Ishikawa (cell line): ENCODE measurements at regions not wholly inside any gene's neighbourhood (a gene's known extent, or its start where the extent isn't known, plus 50 kb on each side); places are given as distances from the start of the nearest gene placed in this dataset.

ENCODE experiments used
- CREB1 ChIP-seq: IDR thresholded peaks from 2 replicates; pipeline ENCODE4 v1.6.1; 2012; ENCODE audit warnings: low read depth
- EP300 ChIP-seq: IDR thresholded peaks from 2 replicates; pipeline ENCODE4 v1.6.1; 2012; ENCODE audit warnings: borderline replicate concordance
- RAD21 ChIP-seq: IDR thresholded peaks from 2 replicates; pipeline ENCODE4 v1.6.1; 2012; ENCODE audit warnings: low read depth
- TAF1 ChIP-seq: IDR thresholded peaks from 2 replicates; pipeline ENCODE4 v1.6.1; 2012; ENCODE audit warnings: low read depth, mild to moderate bottlenecking
- TCF12 ChIP-seq: IDR thresholded peaks from 2 replicates; pipeline ENCODE4 v1.6.1; 2012; ENCODE audit warnings: low read depth
- YY1 ChIP-seq: IDR thresholded peaks from 2 replicates; pipeline ENCODE4 v1.6.1; 2012; ENCODE audit warnings: low read depth

DNA sequence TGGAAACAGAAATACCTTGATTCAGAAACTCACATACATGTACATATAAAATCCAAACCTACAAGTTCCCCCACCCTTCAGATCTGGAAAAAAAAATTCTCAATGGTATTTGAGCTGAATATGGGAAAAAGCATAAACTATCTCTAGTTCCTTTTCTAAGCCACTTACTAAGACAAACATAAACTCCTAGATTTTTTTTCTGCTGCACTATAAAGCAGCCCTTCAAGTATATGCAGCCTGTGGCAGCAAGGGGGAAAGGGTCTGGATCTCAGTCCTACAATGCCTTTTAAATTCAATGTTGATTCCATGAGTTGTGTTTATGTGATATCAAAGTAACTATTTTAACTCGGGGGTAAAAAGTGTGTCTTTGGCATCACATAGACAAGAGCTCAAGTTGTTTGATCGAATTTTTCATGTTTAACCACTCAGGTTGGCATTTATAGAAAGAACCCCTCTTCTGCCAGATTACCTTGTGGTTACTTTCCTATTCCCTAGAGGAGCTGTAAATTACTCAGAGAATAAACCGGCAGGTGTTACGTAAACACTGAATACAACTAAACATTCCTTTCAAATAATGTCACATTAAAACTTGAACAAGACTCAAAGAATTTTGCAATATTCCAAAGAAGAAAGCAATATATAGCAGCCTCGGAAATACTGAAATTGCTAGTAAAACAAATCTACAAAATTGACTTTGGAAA, 91.8 kb upstream of the FER start:
- no peak for TF ChIP-seq EP300
- no peak for TF ChIP-seq TCF12
- TF ChIP-seq CREB1: no peak
- TF ChIP-seq YY1: no peak
- TF ChIP-seq RAD21: no peak
- TF ChIP-seq TAF1: no peak
